ENCODE measurements at regions not wholly inside any gene's neighbourhood (a gene's known extent, or its start where the extent isn't known, plus 50 kb on each side); places are given as distances from the start of the nearest gene placed in this dataset.

DNA sequence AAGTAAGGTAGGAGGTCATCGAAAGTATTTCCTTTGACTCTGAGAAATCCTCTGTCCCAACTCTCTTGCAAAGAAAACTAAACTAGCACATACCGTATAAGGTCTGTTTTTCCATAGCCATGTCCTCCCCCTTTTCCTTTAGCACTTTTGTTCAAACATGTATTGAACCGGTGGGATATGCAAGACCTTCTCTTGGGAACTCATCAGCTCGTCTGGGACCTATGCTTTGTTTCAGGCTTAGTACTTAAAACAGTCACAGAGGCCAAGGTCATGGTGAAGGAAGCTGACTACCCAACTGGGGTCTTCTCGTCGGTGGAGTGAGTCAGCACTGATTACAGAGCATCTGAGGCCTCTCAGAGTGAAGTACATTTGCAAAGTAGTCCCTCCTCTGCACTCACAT is 185.0 kb downstream of the ZBTB18 start:
- TF ChIP-seq CTCF (IDR thresholded peaks at IDR 0.05) (no peak), GTF2I (CRISPR knock-in tag; conservative IDR thresholded peaks at IDR 0.05) (no peak), NR3C1 (CRISPR knock-in tag; conservative IDR thresholded peaks at IDR 0.05; ENCODE audit: low read depth) (no peak), E2F4 (CRISPR knock-in tag; IDR thresholded peaks at IDR 0.05; ENCODE audit: borderline replicate concordance, low read depth) (no peak), NFYB (CRISPR knock-in tag; conservative IDR thresholded peaks at IDR 0.05; ENCODE audit: low read depth) (no peak), USF2 (CRISPR knock-in tag; IDR thresholded peaks at IDR 0.05) (no peak), MAX (CRISPR knock-in tag; IDR thresholded peaks at IDR 0.05) (no peak)
